HEK293 (cell line): ENCODE measurements at regions not wholly inside any gene's neighbourhood (a gene's known extent, or its start where the extent isn't known, plus 50 kb on each side); places are given as distances from the start of the nearest gene placed in this dataset.

ENCODE experiments used
- CTCF ChIA-PET: fragments of 350-600 bp; formaldehyde crosslinking; extraction: SDS; loops from one replicate; lab custom pipeline; 2021; ENCODE audit warnings: antibody characterized with exemption; lab: Yijun Ruan, JAX
- POLR2A ChIA-PET: fragments of 300-600 bp; formaldehyde crosslinking; extraction: SDS; loops from one replicate; lab custom pipeline; 2020; ENCODE audit warnings: antibody characterized with exemption, inconsistent platforms; lab: Yijun Ruan, JAX
- H3K27ac ChIP-seq: fragments of 200-500 bp; sonication (Bioruptor generic); 2 replicates; pipeline ENCODE4 v1.5.1; 2014; ENCODE audit warnings: low read depth, low read length, control low read depth, inconsistent platforms; ENCODE audit errors: extremely low read depth
- H3K36me3 ChIP-seq, 2 experiments: fragments of 200-500 bp in 1 of 2; sonication (Bioruptor generic) in 1 of 2; 1 replicate in 1 of 2; 2 replicates in 1 of 2; pipeline ENCODE4 v1.5.1; 2014 to 2017; ENCODE audit warnings: inconsistent platforms in 2 of 2, low read length in 2 of 2; ENCODE audit not compliant: control insufficient read depth in 2 of 2, insufficient read depth in 1 of 2
- H3K4me1 ChIP-seq: fragments of 200-500 bp; sonication (Bioruptor generic); 2 replicates; pipeline ENCODE4 v1.5.1; 2014; ENCODE audit warnings: mild to moderate bottlenecking, low read length, inconsistent platforms; ENCODE audit not compliant: control insufficient read depth, insufficient read depth
- H3K4me3 ChIP-seq: 2 replicates; pipeline ENCODE4 v1.5.1; 2011; ENCODE audit warnings: low read depth, mild to moderate bottlenecking, control low read depth, low read length, moderate library complexity
- H3K9me3 ChIP-seq: fragments of 200-500 bp; sonication (Bioruptor generic); 2 replicates; pipeline ENCODE4 v1.5.1; 2014; ENCODE audit warnings: low read depth, low read length, inconsistent platforms; ENCODE audit not compliant: control insufficient read depth, insufficient read depth
- GLIS1 ChIP-seq: fragments of 450-650 bp; formaldehyde crosslinking; IDR thresholded peaks from 2 replicates; pipeline ENCODE4 v1.5.1; 2016; ENCODE audit warnings: missing biosample characterization, missing genetic modification characterization
- KLF8 ChIP-seq: fragments of 450-650 bp; formaldehyde crosslinking; IDR thresholded peaks from 2 replicates; pipeline ENCODE4 v1.5.1; 2016; ENCODE audit warnings: missing biosample characterization, missing genetic modification characterization
- PRDM1 ChIP-seq: fragments of 450-650 bp; formaldehyde crosslinking; IDR thresholded peaks from 2 replicates; pipeline ENCODE4; 2016; ENCODE audit warnings: missing biosample characterization, missing genetic modification characterization
- SALL2 ChIP-seq: fragments of 450-650 bp; formaldehyde crosslinking; IDR thresholded peaks from 2 replicates; pipeline ENCODE4 v1.5.0; 2017; ENCODE audit warnings: missing biosample characterization, mild to moderate bottlenecking, missing genetic modification characterization, borderline replicate concordance
- ZFP69B ChIP-seq: fragments of 450-650 bp; formaldehyde crosslinking; IDR thresholded peaks from 2 replicates; pipeline ENCODE4 v1.5.1; 2016; ENCODE audit warnings: missing biosample characterization, missing genetic modification characterization
- ZNF221 ChIP-seq: fragments of 450-650 bp; formaldehyde crosslinking; IDR thresholded peaks from 2 replicates; pipeline ENCODE4 v1.5.1; 2017; ENCODE audit warnings: missing biosample characterization, missing genetic modification characterization, borderline replicate concordance
- ZNF26 ChIP-seq: fragments of 450-650 bp; formaldehyde crosslinking; IDR thresholded peaks from 2 replicates; pipeline ENCODE4 v1.5.1; 2016; ENCODE audit warnings: missing biosample characterization, missing genetic modification characterization
- ZNF280C ChIP-seq: fragments of 450-650 bp; formaldehyde crosslinking; IDR thresholded peaks from 2 replicates; pipeline ENCODE4 v1.5.1; 2016; ENCODE audit warnings: missing biosample characterization, missing genetic modification characterization
- ZNF350 ChIP-seq: fragments of 450-650 bp; formaldehyde crosslinking; IDR thresholded peaks from 2 replicates; pipeline ENCODE4 v1.5.0; 2017; ENCODE audit warnings: missing biosample characterization, mild to moderate bottlenecking, missing genetic modification characterization
- ZNF394 ChIP-seq: fragments of 450-650 bp; formaldehyde crosslinking; IDR thresholded peaks from 2 replicates; pipeline ENCODE4 v1.5.1; 2016; ENCODE audit warnings: missing biosample characterization, missing genetic modification characterization, mild to moderate bottlenecking, moderate library complexity, borderline replicate concordance
- ZNF433 ChIP-seq: fragments of 450-650 bp; formaldehyde crosslinking; IDR thresholded peaks from 2 replicates; pipeline ENCODE4 v1.5.1; 2016; ENCODE audit warnings: missing biosample characterization, missing genetic modification characterization, low read depth
- ZNF510 ChIP-seq: fragments of 450-650 bp; formaldehyde crosslinking; IDR thresholded peaks from 2 replicates; pipeline ENCODE4 v1.5.1; 2018; ENCODE audit warnings: mild to moderate bottlenecking, missing genetic modification characterization, missing biosample characterization; ENCODE audit not compliant: insufficient replicate concordance
- ZNF530 ChIP-seq: fragments of 450-650 bp; formaldehyde crosslinking; IDR thresholded peaks from 2 replicates; pipeline ENCODE4 v1.5.1; 2016; ENCODE audit warnings: low read depth, missing biosample characterization, missing genetic modification characterization
- ZNF610 ChIP-seq: fragments of 450-650 bp; formaldehyde crosslinking; IDR thresholded peaks from 2 replicates; pipeline ENCODE4 v1.5.1; 2016; ENCODE audit warnings: missing biosample characterization, missing genetic modification characterization, borderline replicate concordance
- ZNF692 ChIP-seq: fragments of 450-650 bp; formaldehyde crosslinking; IDR thresholded peaks from 2 replicates; pipeline ENCODE4 v1.5.1; 2016; ENCODE audit warnings: missing biosample characterization, missing genetic modification characterization
- ZNF776 ChIP-seq: fragments of 450-650 bp; formaldehyde crosslinking; IDR thresholded peaks from 2 replicates; pipeline ENCODE4 v1.5.0; 2017; ENCODE audit warnings: missing biosample characterization, missing genetic modification characterization, borderline replicate concordance

GRCh38 chr22:26974914-26975803, 317.8 kb downstream of the MIAT start:
- Histone ChIP-seq H3K4me3 (no peak overlapping the region), H3K4me1 (no peaks in the 10 kb centered on the region), H3K27ac (no peak overlapping the region), H3K9me3 (no peaks in the 10 kb centered on the region), H3K36me3 (no peaks in the 10 kb centered on the region)
- TF ChIP-seq ZNF280C (tag by site-specific recombination) (no peak), ZNF776 (tag by site-specific recombination) (no peak)
- POLR2A ChIA-PET: no interaction called here
- CTCF ChIA-PET: no interaction called here

- Histone ChIP-seq H3K36me3 (no peaks in the 10 kb centered on the region), H3K4me3 (no peak overlapping the region), H3K9me3 (no peaks in the 10 kb centered on the region), H3K27ac (no peak overlapping the region), H3K4me1 (no peaks in the 10 kb centered on the region)
- no peak for TF ChIP-seq GLIS1 (tag by site-specific recombination)
- no peak for TF ChIP-seq ZNF692 (tag by site-specific recombination)
- no peak for TF ChIP-seq ZNF26
- no peak for TF ChIP-seq ZNF350
- TF ChIP-seq SALL2 (tag by site-specific recombination): no peak
- no peak for TF ChIP-seq ZNF221 (tag by site-specific recombination)
- TF ChIP-seq ZNF530: no peak
- no peak for TF ChIP-seq ZNF394 (tag by site-specific recombination)
- TF ChIP-seq PRDM1 (tag by site-specific recombination): no peak
- TF ChIP-seq ZNF510 (tag by site-specific recombination): no peak
- TF ChIP-seq KLF8 (tag by site-specific recombination): no peak
- TF ChIP-seq ZFP69B (tag by site-specific recombination): no peak
- no peak for TF ChIP-seq ZNF433 (tag by site-specific recombination)
- no peak for TF ChIP-seq ZNF610 (tag by site-specific recombination)
- POLR2A ChIA-PET: no interaction called here
- CTCF ChIA-PET: no interaction called here
Measured at GRCh38 chr22:26975865-26976264, 318.5 kb downstream of the MIAT start.
